Liver (tissue), 8 donors: ENCODE measurements at regions not wholly inside any gene's neighbourhood (a gene's known extent, or its start where the extent isn't known, plus 50 kb on each side); places are given as distances from the start of the nearest gene placed in this dataset.

Source experiments
- DNase-seq: peaks from one replicate; pipeline ENCODE4 v3.0.0-alpha.2; 2017; ENCODE audit warnings: low spot score
- H3K27ac ChIP-seq, 2 donors: one replicate each; pipeline ENCODE4 v1.7.0; 2013; ENCODE audit warnings: inconsistent platforms in 2 of 2, low read length in 2 of 2, control low read depth in 1 of 2, low read depth in 1 of 2, mild to moderate bottlenecking in 1 of 2
- H3K27me3 ChIP-seq, 4 donors: one replicate each; pipeline versions ENCODE4 v1.6.1 to v1.7.0; 2013; ENCODE audit warnings: low read length in 3 of 4, inconsistent platforms in 1 of 4, mild to moderate bottlenecking in 1 of 4, moderate library complexity in 1 of 4; ENCODE audit not compliant: control insufficient read depth in 4 of 4, insufficient read depth in 4 of 4
- H3K36me3 ChIP-seq, 4 donors: one replicate each; pipeline versions ENCODE4 v1.6.1 to v1.7.0; 2013; ENCODE audit warnings: low read length in 3 of 4, mild to moderate bottlenecking in 3 of 4, low read depth in 1 of 4, moderate library complexity in 1 of 4; ENCODE audit not compliant: control insufficient read depth in 4 of 4, insufficient read depth in 3 of 4
- H3K4me1 ChIP-seq, 4 donors: one replicate each; pipeline versions ENCODE4 v1.6.1 to v1.7.0; 2013; ENCODE audit warnings: low read length in 3 of 4, mild to moderate bottlenecking in 3 of 4, moderate library complexity in 1 of 4; ENCODE audit not compliant: control insufficient read depth in 4 of 4, insufficient read depth in 4 of 4
- H3K4me3 ChIP-seq, 3 donors: one replicate each; pipeline versions ENCODE4 v1.6.1 to v1.7.0; 2013; ENCODE audit warnings: low read length in 3 of 3, control low read depth in 1 of 3, low read depth in 1 of 3, mild to moderate bottlenecking in 1 of 3
- H3K9ac ChIP-seq, 2 donors: one replicate each; pipeline ENCODE4 v1.7.0; 2013; ENCODE audit warnings: low read length in 2 of 2, mild to moderate bottlenecking in 2 of 2, moderate library complexity in 2 of 2, control low read depth in 1 of 2, low read depth in 1 of 2
- H3K9me3 ChIP-seq, 4 donors: one replicate each; pipeline versions ENCODE4 v1.6.1 to v1.7.0; 2013; ENCODE audit warnings: low read length in 3 of 4; ENCODE audit not compliant: control insufficient read depth in 4 of 4
- EGR1 ChIP-seq, 2 donors: IDR thresholded peaks; 2 replicates each; pipeline ENCODE4 v1.6.1; 2016 to 2018; ENCODE audit warnings: antibody characterized with exemption in 2 of 2, low read depth in 2 of 2
- FOXA1 ChIP-seq: IDR thresholded peaks from 2 replicates; pipeline ENCODE4 v1.6.1; 2016; ENCODE audit warnings: antibody characterized with exemption
- FOXA2 ChIP-seq: IDR thresholded peaks from 2 replicates; pipeline ENCODE4 v1.6.1; 2016; ENCODE audit warnings: antibody characterized with exemption
- GABPA ChIP-seq, 2 donors: IDR thresholded peaks in 1 of 2; conservative IDR thresholded peaks in 1 of 2; 2 replicates each; pipeline ENCODE4 v1.6.1; 2016; ENCODE audit warnings: antibody characterized with exemption in 2 of 2, mild to moderate bottlenecking in 1 of 2, moderate library complexity in 1 of 2
- HNF4A ChIP-seq, 2 donors: conservative IDR thresholded peaks; 2 replicates each; pipeline ENCODE4 v1.6.1; 2016; ENCODE audit warnings: antibody characterized with exemption in 2 of 2, mild to moderate bottlenecking in 2 of 2
- HNF4G ChIP-seq: IDR thresholded peaks from 2 replicates; pipeline ENCODE4 v1.6.1; 2016; ENCODE audit warnings: antibody characterized with exemption
- JUND ChIP-seq, 2 donors: IDR thresholded peaks; 2 replicates each; pipeline ENCODE4 v1.6.1; 2016; ENCODE audit warnings: antibody characterized with exemption in 2 of 2
- NR2F2 ChIP-seq: IDR thresholded peaks from 2 replicates; pipeline ENCODE4 v1.6.1; 2016; ENCODE audit warnings: antibody characterized with exemption
- RAD21 ChIP-seq, 2 donors: IDR thresholded peaks; 2 replicates each; pipeline ENCODE4 v1.6.1; 2016; ENCODE audit warnings: antibody characterized with exemption in 2 of 2, mild to moderate bottlenecking in 2 of 2
- RXRA ChIP-seq, 2 donors: IDR thresholded peaks; 2 replicates each; pipeline ENCODE4 v1.6.1; 2017 to 2018; ENCODE audit warnings: antibody characterized with exemption in 2 of 2, mild to moderate bottlenecking in 1 of 2
- SP1 ChIP-seq: IDR thresholded peaks from 2 replicates; pipeline ENCODE4 v1.6.1; 2018; ENCODE audit warnings: antibody characterized with exemption, mild to moderate bottlenecking
- TAF1 ChIP-seq: conservative IDR thresholded peaks from 2 replicates; pipeline ENCODE4 v1.6.1; 2016; ENCODE audit warnings: antibody characterized with exemption, mild to moderate bottlenecking
- YY1 ChIP-seq: IDR thresholded peaks from 2 replicates; pipeline ENCODE4 v1.6.1; 2016; ENCODE audit warnings: antibody characterized with exemption, mild to moderate bottlenecking
- WGBS: extraction: QIAGEN DNeasy Blood & Tissue Kit; methylation state at CpG from one replicate; pipeline ENCODE4 v1.1.7; 2013; 5-methylcytosine and 5-hydroxymethylcytosine counted together
- TF ChIP-seq, protein P1 (sequence below): IDR thresholded peaks from 2 replicates; pipeline ENCODE4 v1.6.1; 2016; ENCODE audit warnings: antibody characterized with exemption
- TF ChIP-seq, protein P2 (sequence below): IDR thresholded peaks from 2 replicates; pipeline ENCODE4 v1.6.1; 2016; ENCODE audit warnings: antibody characterized with exemption
- TF ChIP-seq, protein P3 (sequence below): IDR thresholded peaks from 2 replicates; pipeline ENCODE4 v1.6.1; 2016; ENCODE audit warnings: antibody characterized with exemption, mild to moderate bottlenecking
- TF ChIP-seq, protein P4 (sequence below): fragments of 150-350 bp; IDR thresholded peaks from 2 replicates; pipeline ENCODE4 v1.5.1; 2017; ENCODE audit warnings: improper control_type of control experiment, low read depth, low read length; ENCODE audit not compliant: missing input control
- TF ChIP-seq, protein P5 (sequence below): IDR thresholded peaks from 2 replicates; pipeline ENCODE4 v1.6.1; 2016; ENCODE audit warnings: antibody characterized with exemption
- donor health status: healthy.
- donor health status: healthy.
- donor health status: healthy.
- donor health status: healthy.
- donor health status: healthy.

DNA sequence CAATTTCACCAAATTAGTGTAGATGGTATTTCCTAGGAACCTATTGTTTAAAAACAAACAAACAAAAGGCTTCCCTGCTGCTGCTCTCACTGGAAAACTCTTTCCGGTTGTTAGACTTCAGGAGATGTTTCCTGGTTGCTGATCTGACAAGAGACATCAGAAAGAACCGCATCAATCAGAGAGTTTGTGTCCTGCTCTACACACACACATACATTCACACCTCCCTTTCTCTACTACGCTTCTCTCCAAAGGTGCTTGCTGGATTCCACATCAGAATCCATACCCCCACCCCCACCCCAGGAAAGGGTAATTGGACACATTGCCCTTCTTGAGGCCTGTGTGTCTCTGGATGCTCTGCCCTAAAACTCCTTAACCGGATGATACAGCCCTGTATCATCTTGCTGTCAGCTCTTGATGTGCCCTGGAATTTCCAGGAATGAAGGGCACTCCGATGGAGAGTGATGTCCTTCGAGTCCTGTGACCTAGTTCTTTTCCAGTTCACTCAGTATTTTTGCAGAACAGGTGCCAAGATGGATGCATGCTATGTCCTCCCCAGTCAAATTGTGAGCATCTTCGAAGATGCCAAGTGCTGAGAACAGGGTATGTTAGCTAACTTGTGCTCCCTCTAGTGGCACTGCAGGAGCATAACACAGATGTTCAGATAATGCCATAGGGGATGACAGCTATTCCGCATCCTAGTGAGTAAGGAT is 113.7 kb upstream of the SLC35F3 start:
- no peak overlapping the region for H3K4me3 ChIP-seq
- H3K27me3 ChIP-seq: no peaks in the 10 kb centered on the region
- H3K27ac ChIP-seq: no peak overlapping the region
- no peaks in the 10 kb centered on the region for H3K9me3 ChIP-seq
- no peak for DNase-seq
- H3K4me1 ChIP-seq: no peaks in the 10 kb centered on the region
- TF ChIP-seq HNF4G (no peak), HNF4A (conservative IDR thresholded peaks at IDR 0.05) (peak in 1 of 2 donors; percentile 25), TAF1 (no peak), RAD21 (IDR thresholded peaks at IDR 0.05) (peak; percentile 97 to 100), NR2F2 (no peak), SP1 (no peak), GABPA (IDR thresholded peaks at IDR 0.05 in 1 of 2, conservative IDR thresholded peaks at IDR 0.05 in 1 of 2) (no peak), YY1 (no peak), FOXA1 (no peak), EGR1 (IDR thresholded peaks at IDR 0.05; ENCODE audit: low read depth in 2 of 2) (no peak), RXRA (IDR thresholded peaks at IDR 0.05) (peak in 1 of 2 donors; percentile 7), FOXA2 (no peak), JUND (IDR thresholded peaks at IDR 0.05) (no peak)
- TF ChIP-seq, protein P1, sequence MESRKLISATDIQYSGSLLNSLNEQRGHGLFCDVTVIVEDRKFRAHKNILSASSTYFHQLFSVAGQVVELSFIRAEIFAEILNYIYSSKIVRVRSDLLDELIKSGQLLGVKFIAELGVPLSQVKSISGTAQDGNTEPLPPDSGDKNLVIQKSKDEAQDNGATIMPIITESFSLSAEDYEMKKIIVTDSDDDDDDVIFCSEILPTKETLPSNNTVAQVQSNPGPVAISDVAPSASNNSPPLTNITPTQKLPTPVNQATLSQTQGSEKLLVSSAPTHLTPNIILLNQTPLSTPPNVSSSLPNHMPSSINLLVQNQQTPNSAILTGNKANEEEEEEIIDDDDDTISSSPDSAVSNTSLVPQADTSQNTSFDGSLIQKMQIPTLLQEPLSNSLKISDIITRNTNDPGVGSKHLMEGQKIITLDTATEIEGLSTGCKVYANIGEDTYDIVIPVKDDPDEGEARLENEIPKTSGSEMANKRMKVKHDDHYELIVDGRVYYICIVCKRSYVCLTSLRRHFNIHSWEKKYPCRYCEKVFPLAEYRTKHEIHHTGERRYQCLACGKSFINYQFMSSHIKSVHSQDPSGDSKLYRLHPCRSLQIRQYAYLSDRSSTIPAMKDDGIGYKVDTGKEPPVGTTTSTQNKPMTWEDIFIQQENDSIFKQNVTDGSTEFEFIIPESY: no peak
- TF ChIP-seq, protein P2, sequence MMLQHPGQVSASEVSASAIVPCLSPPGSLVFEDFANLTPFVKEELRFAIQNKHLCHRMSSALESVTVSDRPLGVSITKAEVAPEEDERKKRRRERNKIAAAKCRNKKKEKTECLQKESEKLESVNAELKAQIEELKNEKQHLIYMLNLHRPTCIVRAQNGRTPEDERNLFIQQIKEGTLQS: no peak
- TF ChIP-seq, protein P3, sequence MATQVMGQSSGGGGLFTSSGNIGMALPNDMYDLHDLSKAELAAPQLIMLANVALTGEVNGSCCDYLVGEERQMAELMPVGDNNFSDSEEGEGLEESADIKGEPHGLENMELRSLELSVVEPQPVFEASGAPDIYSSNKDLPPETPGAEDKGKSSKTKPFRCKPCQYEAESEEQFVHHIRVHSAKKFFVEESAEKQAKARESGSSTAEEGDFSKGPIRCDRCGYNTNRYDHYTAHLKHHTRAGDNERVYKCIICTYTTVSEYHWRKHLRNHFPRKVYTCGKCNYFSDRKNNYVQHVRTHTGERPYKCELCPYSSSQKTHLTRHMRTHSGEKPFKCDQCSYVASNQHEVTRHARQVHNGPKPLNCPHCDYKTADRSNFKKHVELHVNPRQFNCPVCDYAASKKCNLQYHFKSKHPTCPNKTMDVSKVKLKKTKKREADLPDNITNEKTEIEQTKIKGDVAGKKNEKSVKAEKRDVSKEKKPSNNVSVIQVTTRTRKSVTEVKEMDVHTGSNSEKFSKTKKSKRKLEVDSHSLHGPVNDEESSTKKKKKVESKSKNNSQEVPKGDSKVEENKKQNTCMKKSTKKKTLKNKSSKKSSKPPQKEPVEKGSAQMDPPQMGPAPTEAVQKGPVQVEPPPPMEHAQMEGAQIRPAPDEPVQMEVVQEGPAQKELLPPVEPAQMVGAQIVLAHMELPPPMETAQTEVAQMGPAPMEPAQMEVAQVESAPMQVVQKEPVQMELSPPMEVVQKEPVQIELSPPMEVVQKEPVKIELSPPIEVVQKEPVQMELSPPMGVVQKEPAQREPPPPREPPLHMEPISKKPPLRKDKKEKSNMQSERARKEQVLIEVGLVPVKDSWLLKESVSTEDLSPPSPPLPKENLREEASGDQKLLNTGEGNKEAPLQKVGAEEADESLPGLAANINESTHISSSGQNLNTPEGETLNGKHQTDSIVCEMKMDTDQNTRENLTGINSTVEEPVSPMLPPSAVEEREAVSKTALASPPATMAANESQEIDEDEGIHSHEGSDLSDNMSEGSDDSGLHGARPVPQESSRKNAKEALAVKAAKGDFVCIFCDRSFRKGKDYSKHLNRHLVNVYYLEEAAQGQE: no peak
- TF ChIP-seq, protein P4, sequence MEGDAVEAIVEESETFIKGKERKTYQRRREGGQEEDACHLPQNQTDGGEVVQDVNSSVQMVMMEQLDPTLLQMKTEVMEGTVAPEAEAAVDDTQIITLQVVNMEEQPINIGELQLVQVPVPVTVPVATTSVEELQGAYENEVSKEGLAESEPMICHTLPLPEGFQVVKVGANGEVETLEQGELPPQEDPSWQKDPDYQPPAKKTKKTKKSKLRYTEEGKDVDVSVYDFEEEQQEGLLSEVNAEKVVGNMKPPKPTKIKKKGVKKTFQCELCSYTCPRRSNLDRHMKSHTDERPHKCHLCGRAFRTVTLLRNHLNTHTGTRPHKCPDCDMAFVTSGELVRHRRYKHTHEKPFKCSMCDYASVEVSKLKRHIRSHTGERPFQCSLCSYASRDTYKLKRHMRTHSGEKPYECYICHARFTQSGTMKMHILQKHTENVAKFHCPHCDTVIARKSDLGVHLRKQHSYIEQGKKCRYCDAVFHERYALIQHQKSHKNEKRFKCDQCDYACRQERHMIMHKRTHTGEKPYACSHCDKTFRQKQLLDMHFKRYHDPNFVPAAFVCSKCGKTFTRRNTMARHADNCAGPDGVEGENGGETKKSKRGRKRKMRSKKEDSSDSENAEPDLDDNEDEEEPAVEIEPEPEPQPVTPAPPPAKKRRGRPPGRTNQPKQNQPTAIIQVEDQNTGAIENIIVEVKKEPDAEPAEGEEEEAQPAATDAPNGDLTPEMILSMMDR: peak; percentile 95
- TF ChIP-seq, protein P5, sequence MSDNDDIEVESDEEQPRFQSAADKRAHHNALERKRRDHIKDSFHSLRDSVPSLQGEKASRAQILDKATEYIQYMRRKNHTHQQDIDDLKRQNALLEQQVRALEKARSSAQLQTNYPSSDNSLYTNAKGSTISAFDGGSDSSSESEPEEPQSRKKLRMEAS: no peak
- no peak overlapping the region for H3K9ac ChIP-seq
- 42% methylated on average over 8 of the region's 8 CpGs for WGBS
- H3K36me3 ChIP-seq: no peaks in the 10 kb centered on the region
